Vagina (tissue), 2 donors: ENCODE measurements at regions not wholly inside any gene's neighbourhood (a gene's known extent, or its start where the extent isn't known, plus 50 kb on each side); places are given as distances from the start of the nearest gene placed in this dataset.

Source experiments
- DNase-seq, 2 donors: peaks; one replicate each; pipeline ENCODE4 v3.0.0-alpha.2; 2017; ENCODE audit errors: extremely low spot score in 2 of 2
- H3K27ac ChIP-seq: fragments of 200-600 bp; sonication (generic); one replicate; pipeline ENCODE4 v1.5.1; 2019
- H3K27me3 ChIP-seq: fragments of 200-600 bp; sonication (generic); one replicate; pipeline ENCODE4 v1.5.1; 2019
- H3K36me3 ChIP-seq, 2 donors: fragments of 200-600 bp; sonication (generic); one replicate each; pipeline ENCODE4 v1.5.1; 2017 to 2019
- H3K4me1 ChIP-seq: fragments of 200-600 bp; sonication (generic); one replicate; pipeline ENCODE4 v1.5.1; 2019
- H3K4me3 ChIP-seq, 2 donors: fragments of 200-600 bp; sonication (generic); 1 replicate in 1 of 2; 2 replicates in 1 of 2; pipeline ENCODE4 v1.5.1; 2016 to 2019
- H3K9me3 ChIP-seq: fragments of 200-600 bp; sonication (generic); one replicate; pipeline ENCODE4 v1.5.1; 2019
- POLR2A ChIP-seq, 2 donors: fragments of 450-650 bp; IDR thresholded peaks; one replicate each; pipeline ENCODE4 v1.6.1; 2017; ENCODE audit warnings: antibody characterized with exemption in 2 of 2, mild to moderate bottlenecking in 2 of 2, moderate library complexity in 2 of 2
- POLR2AphosphoS5 ChIP-seq, 2 donors: sonication (generic); formaldehyde crosslinking; IDR thresholded peaks; one replicate each; pipeline ENCODE4 v1.9.0; 2017; ENCODE audit warnings: antibody characterized with exemption in 2 of 2, mild to moderate bottlenecking in 2 of 2, low read depth in 1 of 2; ENCODE audit not compliant: insufficient read depth in 1 of 2
- intact Hi-C: fragments of 100-400 bp; cut with DNase I; formaldehyde crosslinking; loops from one replicate; pipeline ENCODE4 v1.15.1; 2023
- TF ChIP-seq, protein P1 (sequence below), 3 experiments: fragments of 450-650 bp in 2 of 3; fragments of 200-600 bp in 1 of 3; sonication (generic) in 1 of 3; IDR thresholded peaks; one replicate each; pipeline ENCODE4 v1.5.1; 2017 to 2019; ENCODE audit warnings: antibody characterized with exemption in 3 of 3, mild to moderate bottlenecking in 2 of 3, moderate library complexity in 2 of 3

DNA sequence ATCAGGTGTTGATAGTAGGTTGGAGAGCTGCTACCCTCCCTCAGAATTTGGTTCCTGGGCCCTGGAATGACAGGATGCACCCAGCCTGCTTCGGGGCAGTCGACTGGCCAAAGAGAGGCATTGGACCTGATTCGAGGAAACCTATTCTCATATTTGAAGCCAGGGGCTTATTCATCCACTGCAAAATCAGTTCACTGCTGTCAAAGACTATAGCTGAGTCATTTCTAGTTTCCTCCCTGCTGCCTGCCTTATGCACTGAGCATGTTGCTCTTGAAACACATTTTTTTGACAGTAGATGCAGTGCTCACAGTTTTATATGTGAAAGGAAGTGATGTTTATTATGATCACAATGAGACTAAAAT, 565.4 kb downstream of the ETS1 start:
- H3K27ac ChIP-seq = no peak overlapping the region
- TF ChIP-seq POLR2A (IDR thresholded peaks at IDR 0.05) (no peak), POLR2AphosphoS5 (IDR thresholded peaks at IDR 0.05; ENCODE audit: insufficient read depth in 1 of 2, low read depth in 1 of 2) (no peak)
- TF ChIP-seq, protein P1, sequence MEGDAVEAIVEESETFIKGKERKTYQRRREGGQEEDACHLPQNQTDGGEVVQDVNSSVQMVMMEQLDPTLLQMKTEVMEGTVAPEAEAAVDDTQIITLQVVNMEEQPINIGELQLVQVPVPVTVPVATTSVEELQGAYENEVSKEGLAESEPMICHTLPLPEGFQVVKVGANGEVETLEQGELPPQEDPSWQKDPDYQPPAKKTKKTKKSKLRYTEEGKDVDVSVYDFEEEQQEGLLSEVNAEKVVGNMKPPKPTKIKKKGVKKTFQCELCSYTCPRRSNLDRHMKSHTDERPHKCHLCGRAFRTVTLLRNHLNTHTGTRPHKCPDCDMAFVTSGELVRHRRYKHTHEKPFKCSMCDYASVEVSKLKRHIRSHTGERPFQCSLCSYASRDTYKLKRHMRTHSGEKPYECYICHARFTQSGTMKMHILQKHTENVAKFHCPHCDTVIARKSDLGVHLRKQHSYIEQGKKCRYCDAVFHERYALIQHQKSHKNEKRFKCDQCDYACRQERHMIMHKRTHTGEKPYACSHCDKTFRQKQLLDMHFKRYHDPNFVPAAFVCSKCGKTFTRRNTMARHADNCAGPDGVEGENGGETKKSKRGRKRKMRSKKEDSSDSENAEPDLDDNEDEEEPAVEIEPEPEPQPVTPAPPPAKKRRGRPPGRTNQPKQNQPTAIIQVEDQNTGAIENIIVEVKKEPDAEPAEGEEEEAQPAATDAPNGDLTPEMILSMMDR (IDR thresholded peaks at IDR 0.05) = no peak
- intact Hi-C loops = no loop called here
- H3K9me3 ChIP-seq = no peaks in the 10 kb centered on the region
- no peak for DNase-seq
- no peak overlapping the region for H3K4me3 ChIP-seq
- no peaks in the 10 kb centered on the region for H3K4me1 ChIP-seq
- no peaks in the 10 kb centered on the region for H3K36me3 ChIP-seq
- H3K27me3 ChIP-seq = no peaks in the 10 kb centered on the region

DNA sequence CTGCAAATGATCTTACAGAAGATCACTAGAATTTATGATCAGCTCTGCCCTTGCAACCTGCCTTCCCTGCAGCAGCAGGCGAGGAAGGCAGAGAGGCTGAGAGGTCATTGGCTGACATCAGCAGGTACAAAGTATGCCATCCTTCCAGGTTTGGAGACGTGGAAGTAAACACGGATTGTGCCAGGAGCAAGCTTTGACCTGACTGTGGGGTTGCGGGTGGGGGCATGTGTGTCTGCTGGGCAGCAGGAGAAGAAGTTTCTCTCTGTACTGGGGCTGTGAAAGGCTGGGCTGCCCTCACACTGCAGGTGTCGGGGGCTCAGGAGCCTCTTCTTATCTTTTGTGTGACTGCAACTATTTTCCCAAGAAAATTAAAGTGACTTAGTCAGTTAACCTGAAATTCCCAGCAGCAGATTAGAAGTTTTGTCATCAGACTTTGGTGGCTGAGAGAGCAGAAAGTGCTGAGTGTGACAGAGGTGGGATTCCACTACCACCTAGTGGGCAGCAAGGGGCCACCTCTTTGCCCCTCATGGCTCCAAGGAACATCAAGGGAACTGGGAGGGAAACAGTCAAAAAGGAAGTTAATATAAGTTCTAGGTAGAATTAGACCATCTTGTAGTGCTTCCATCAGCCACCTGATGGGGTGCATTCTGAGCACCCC, 565.9 kb downstream of the ETS1 start:
- intact Hi-C loops = no loop called here
- Histone ChIP-seq H3K36me3 (no peaks in the 10 kb centered on the region), H3K27ac (no peak overlapping the region), H3K4me1 (no peaks in the 10 kb centered on the region), H3K27me3 (no peaks in the 10 kb centered on the region), H3K4me3 (no peak overlapping the region), H3K9me3 (no peaks in the 10 kb centered on the region)
- TF ChIP-seq POLR2A (IDR thresholded peaks at IDR 0.05) = no peak
- TF ChIP-seq, protein P1 (IDR thresholded peaks at IDR 0.05) = no peak
- TF ChIP-seq POLR2AphosphoS5 (IDR thresholded peaks at IDR 0.05; ENCODE audit: insufficient read depth in 1 of 2, low read depth in 1 of 2) = no peak
- no peak for DNase-seq

DNA sequence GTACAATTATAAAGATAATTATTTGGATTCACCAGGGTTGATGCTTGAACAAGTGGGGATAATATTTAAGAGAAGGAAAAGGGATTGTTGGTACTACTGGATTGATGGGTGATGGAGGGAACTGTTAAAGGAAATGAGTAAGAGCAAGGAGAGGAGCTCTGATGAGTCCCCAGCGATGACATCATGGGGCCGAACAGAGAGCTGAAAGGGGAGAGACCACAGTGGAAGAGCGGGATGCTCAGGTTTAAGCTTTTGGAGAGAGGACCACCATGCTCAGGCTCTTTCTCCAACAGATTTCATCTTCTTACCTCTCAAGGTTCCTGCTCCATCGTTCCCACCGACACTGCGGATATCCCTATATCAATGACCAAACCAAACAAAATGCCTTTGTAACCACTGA, 568.7 kb downstream of the ETS1 start:
- intact Hi-C loops = no loop called here
- Histone ChIP-seq H3K36me3 (no peaks in the 10 kb centered on the region), H3K9me3 (no peaks in the 10 kb centered on the region), H3K4me1 (no peaks in the 10 kb centered on the region), H3K4me3 (no peak overlapping the region), H3K27ac (no peak overlapping the region), H3K27me3 (no peaks in the 10 kb centered on the region)
- no peak for DNase-seq
- TF ChIP-seq POLR2AphosphoS5 (IDR thresholded peaks at IDR 0.05; ENCODE audit: insufficient read depth in 1 of 2, low read depth in 1 of 2) (no peak), POLR2A (IDR thresholded peaks at IDR 0.05) (no peak)
- TF ChIP-seq, protein P1 (IDR thresholded peaks at IDR 0.05) = no peak

DNA sequence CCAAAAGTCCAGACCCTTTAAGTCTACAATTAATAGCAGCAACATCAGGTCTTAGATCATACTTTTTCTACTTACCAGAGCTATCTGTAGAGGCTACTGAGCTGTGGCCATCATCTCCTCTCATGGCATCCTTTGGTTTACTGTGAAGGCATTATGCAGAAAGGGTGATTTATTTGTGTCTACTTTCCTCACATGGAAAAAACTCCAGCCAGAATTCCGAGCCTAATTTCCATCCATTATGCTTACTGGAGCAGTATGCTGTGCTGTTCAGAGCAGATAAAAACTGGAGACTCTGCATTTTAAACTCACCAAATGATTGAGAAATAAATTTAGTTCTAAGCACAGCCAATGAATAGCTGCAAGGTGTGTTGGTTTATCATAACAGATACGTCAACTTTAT, 581.8 kb downstream of the ETS1 start:
- H3K4me1 ChIP-seq = no peaks in the 10 kb centered on the region
- H3K27me3 ChIP-seq = no peaks in the 10 kb centered on the region
- DNase-seq = no peak
- no peaks in the 10 kb centered on the region for H3K36me3 ChIP-seq
- intact Hi-C loops = no loop called here
- TF ChIP-seq, protein P1 (IDR thresholded peaks at IDR 0.05) = no peak
- TF ChIP-seq POLR2A (IDR thresholded peaks at IDR 0.05) (no peak), POLR2AphosphoS5 (IDR thresholded peaks at IDR 0.05; ENCODE audit: insufficient read depth in 1 of 2, low read depth in 1 of 2) (no peak)
- no peak overlapping the region for H3K4me3 ChIP-seq
- H3K9me3 ChIP-seq = no peaks in the 10 kb centered on the region
- H3K27ac ChIP-seq = no peak overlapping the region

DNA sequence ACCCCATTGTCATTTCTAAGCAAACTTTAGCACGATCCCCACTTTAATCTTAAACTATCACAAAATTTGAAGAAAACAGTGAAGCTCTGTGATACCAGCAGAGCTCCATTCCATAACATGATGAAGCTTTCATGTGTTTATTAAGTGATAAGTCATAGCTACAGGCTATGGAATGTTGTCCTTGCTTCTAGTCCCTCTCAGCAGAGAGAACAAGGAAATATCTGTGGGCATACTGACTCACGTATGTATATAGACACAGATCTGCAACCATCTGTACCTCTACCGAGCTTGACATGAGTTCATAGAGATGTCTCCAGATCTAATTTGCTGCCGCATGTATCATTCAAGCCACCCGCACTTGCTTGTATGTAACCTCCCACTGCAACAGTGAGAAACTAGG, 588.9 kb downstream of the ETS1 start:
- H3K9me3 ChIP-seq = no peaks in the 10 kb centered on the region
- H3K4me3 ChIP-seq = no peak overlapping the region
- no peaks in the 10 kb centered on the region for H3K4me1 ChIP-seq
- no peak for DNase-seq
- intact Hi-C loops = no loop called here
- H3K36me3 ChIP-seq = no peaks in the 10 kb centered on the region
- no peak overlapping the region for H3K27ac ChIP-seq
- no peak for TF ChIP-seq POLR2AphosphoS5 (IDR thresholded peaks at IDR 0.05; ENCODE audit: insufficient read depth in 1 of 2, low read depth in 1 of 2)
- H3K27me3 ChIP-seq = no peaks in the 10 kb centered on the region
